Right lobe of liver (tissue), 6 donors: ENCODE measurements at regions not wholly inside any gene's neighbourhood (a gene's known extent, or its start where the extent isn't known, plus 50 kb on each side); places are given as distances from the start of the nearest gene placed in this dataset.

ENCODE experiments used
- ATAC-seq, 4 donors: fragments of 200-7000 bp; cut with Tn5 transposase; one replicate each; pipeline ENCODE4 v1.9.1; 2020; ENCODE audit warnings: mild to moderate bottlenecking in 4 of 4, moderate library complexity in 4 of 4
- DNase-seq, 3 donors: peaks; one replicate each; pipeline ENCODE4 v3.0.0-alpha.2; 2020
- H3K27ac ChIP-seq, 3 donors: fragments of 200-600 bp; one replicate each; pipeline ENCODE4 v1.8.0; 2022
- H3K27me3 ChIP-seq, 2 donors: fragments of 200-600 bp; one replicate each; pipeline ENCODE4 v1.8.0; 2022
- H3K36me3 ChIP-seq, 4 donors: fragments of 200-600 bp; sonication (generic) in 1 of 4; one replicate each; pipeline versions ENCODE4 v1.5.1 to v1.8.0; 2017 to 2022; ENCODE audit warnings: control low read depth in 1 of 4
- H3K4me1 ChIP-seq, 4 donors: fragments of 200-600 bp; sonication (generic) in 1 of 4; one replicate each; pipeline versions ENCODE4 v1.5.1 to v1.8.0; 2017 to 2022; ENCODE audit warnings: control low read depth in 1 of 4
- H3K4me3 ChIP-seq, 3 donors: fragments of 200-600 bp; one replicate each; pipeline ENCODE4 v1.8.0; 2022
- H3K9me3 ChIP-seq, 4 donors: fragments of 200-600 bp; sonication (generic) in 1 of 4; one replicate each; pipeline versions ENCODE4 v1.5.1 to v1.8.0; 2017 to 2022; ENCODE audit warnings: control low read depth in 1 of 4
- POLR2A ChIP-seq: fragments of 450-650 bp; IDR thresholded peaks from one replicate; pipeline ENCODE4 v1.6.1; 2017; ENCODE audit warnings: antibody characterized with exemption, mild to moderate bottlenecking
- WGBS: methylation state at CpG from one replicate; pipeline ENCODE4 v1.1.6; 2018; ENCODE audit warnings: low coverage, low lambda C conversion rate; ENCODE audit not compliant: insufficient coverage; ENCODE audit errors: missing lambda C conversion rate; 5-methylcytosine and 5-hydroxymethylcytosine counted together
- intact Hi-C, 2 donors: fragments of 100-400 bp; cut with DNase I; formaldehyde crosslinking; loops; one replicate each; pipeline versions ENCODE4 v1.11.2 to v1.14.1; 2022
- TF ChIP-seq, protein P1 (sequence below), 4 donors: fragments of 200-600 bp in 3 of 4; fragments of 450-650 bp in 1 of 4; IDR thresholded peaks; one replicate each; pipeline versions ENCODE4 v1.5.1 to v1.8.0; 2016 to 2022; ENCODE audit warnings: antibody characterized with exemption in 4 of 4, mild to moderate bottlenecking in 2 of 4
- donor health status: DM: no; HTN: yes; CAD: no.
- donor health status: DM: no; HTN: no; CAD: no.
- donor health status: DM: no; HTN: no; CAD: no.
- donor health status: DM: no; HTN: yes; CAD: no.
- donor health status: DM: no; HTN: yes; CAD: no.

DNA sequence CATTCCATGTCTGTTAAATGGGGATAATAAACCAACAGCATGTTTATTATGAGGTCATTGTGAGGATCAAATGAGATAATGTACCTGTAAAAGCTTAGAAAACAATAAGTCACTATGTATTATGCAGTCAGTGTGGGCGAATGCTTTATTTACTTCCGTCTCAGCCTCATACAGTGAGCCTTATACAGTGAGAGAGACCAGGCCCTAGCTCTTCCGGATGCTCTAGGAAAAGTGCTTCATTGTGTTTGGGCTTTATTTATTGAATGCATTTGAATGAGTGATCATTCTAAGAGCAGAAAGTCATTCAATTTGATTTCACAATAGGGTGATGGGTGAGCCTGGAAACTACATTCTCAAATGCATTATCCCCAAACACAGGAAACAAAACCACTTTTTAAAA, 603.9 kb upstream of the FANCL start:
- Histone ChIP-seq H3K27me3 (no peaks in the 10 kb centered on the region), H3K27ac (no peak overlapping the region), H3K4me3 (no peak overlapping the region), H3K4me1 (no peaks in the 10 kb centered on the region), H3K36me3 (no peaks in the 10 kb centered on the region), H3K9me3 (no peaks in the 10 kb centered on the region)
- no peak for DNase-seq
- TF ChIP-seq POLR2A = no peak
- TF ChIP-seq, protein P1, sequence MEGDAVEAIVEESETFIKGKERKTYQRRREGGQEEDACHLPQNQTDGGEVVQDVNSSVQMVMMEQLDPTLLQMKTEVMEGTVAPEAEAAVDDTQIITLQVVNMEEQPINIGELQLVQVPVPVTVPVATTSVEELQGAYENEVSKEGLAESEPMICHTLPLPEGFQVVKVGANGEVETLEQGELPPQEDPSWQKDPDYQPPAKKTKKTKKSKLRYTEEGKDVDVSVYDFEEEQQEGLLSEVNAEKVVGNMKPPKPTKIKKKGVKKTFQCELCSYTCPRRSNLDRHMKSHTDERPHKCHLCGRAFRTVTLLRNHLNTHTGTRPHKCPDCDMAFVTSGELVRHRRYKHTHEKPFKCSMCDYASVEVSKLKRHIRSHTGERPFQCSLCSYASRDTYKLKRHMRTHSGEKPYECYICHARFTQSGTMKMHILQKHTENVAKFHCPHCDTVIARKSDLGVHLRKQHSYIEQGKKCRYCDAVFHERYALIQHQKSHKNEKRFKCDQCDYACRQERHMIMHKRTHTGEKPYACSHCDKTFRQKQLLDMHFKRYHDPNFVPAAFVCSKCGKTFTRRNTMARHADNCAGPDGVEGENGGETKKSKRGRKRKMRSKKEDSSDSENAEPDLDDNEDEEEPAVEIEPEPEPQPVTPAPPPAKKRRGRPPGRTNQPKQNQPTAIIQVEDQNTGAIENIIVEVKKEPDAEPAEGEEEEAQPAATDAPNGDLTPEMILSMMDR (IDR thresholded peaks at IDR 0.05) = no peak
- ATAC-seq = no peak
- 48% methylated on average over 3 of the region's 3 CpGs for WGBS
- intact Hi-C loops = no loop called here

DNA sequence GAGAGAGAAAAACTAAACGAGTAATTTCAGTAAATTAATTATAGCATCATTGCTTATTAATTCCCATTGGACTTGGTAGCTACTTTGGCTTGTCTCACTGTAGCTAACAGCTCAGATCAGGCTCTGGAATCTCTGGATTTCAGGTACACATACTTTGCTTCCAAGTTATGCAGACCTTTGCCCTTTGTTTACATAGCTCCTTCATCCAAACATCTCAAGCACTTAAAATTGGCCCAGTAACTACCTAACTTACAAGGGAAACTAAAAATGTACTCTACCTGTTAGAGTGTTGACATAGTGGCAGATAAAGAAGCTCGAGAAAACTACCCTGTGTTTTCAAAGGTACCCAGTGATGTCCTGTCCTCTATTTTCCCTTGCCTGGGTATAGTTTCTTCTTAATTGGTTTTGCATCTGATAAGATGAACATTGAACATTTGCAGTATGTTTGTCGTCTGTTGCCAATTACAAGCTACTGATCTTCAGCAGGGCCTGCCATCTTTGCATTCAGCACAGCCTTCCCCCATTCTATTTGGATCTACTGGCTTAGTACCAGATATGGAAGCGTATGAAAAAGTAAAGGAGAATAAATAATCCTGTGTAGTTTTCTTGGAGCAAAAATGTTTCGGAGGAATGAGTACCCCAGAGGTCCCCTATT, 601.5 kb upstream of the FANCL start:
- TF ChIP-seq, protein P1 (IDR thresholded peaks at IDR 0.05) = no peak
- TF ChIP-seq POLR2A = no peak
- 42% methylated on average over 5 of the region's 5 CpGs for WGBS
- no peaks in the 10 kb centered on the region for H3K4me1 ChIP-seq
- no peak overlapping the region for H3K27ac ChIP-seq
- H3K27me3 ChIP-seq = no peaks in the 10 kb centered on the region
- intact Hi-C loops = no loop called here
- no peak overlapping the region for H3K4me3 ChIP-seq
- DNase-seq (no peak), ATAC-seq (no peak)
- no peaks in the 10 kb centered on the region for H3K9me3 ChIP-seq
- no peaks in the 10 kb centered on the region for H3K36me3 ChIP-seq

DNA sequence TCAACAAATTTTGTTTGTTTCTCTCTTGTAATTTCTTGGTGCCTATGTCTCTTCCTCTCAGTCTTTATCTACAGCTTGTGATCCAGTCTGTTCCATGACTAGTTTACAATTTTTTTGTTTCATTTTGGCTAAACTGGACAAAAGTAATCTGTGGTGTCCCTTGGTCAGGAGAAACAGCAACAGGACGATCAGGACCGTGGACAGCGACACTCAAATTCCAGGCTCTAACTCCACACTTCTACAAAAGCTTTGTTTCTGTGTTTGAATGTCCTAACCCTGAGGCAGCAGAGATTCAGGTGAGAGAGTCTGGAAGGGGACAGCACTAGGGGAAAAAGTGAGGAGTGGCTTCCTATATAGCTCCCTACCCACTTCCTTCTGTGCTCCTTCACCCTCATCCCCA, 593.3 kb upstream of the FANCL start:
- Histone ChIP-seq H3K9me3 (no peaks in the 10 kb centered on the region), H3K4me1 (no peaks in the 10 kb centered on the region), H3K36me3 (no peaks in the 10 kb centered on the region), H3K4me3 (no peak overlapping the region), H3K27ac (no peak overlapping the region), H3K27me3 (no peaks in the 10 kb centered on the region)
- 2% methylated on average over 3 of the region's 3 CpGs for WGBS
- no peak for TF ChIP-seq POLR2A
- TF ChIP-seq, protein P1 (IDR thresholded peaks at IDR 0.05) = no peak
- DNase-seq (peak in 1 of 3 donors; percentile 21), ATAC-seq (peak in 2 of 4 donors; percentile 36 to 52)
- intact Hi-C loops = no loop called here

DNA sequence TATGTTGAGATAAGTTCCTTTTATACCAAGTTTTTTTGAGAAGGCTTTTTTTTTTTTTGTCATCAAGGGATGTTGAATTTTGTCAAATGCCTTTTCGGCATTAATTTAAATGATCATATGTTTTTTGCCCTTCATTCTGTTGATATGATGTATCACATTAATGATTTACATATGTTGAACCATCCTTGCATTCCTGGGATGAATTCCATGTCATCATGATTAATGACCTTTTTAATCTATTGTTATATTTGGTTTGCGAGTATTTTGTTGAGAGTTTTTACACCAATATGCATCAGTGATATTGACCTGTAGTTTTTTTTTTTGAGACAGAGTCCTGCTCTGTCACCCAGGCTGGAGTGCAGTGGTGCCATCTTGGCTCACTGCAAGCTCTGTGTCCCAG, 585.7 kb upstream of the FANCL start:
- no peaks in the 10 kb centered on the region for H3K9me3 ChIP-seq
- WGBS = 89% methylated on average over 2 of the region's 2 CpGs
- H3K4me1 ChIP-seq = no peaks in the 10 kb centered on the region
- DNase-seq (no peak), ATAC-seq (no peak)
- no peaks in the 10 kb centered on the region for H3K27me3 ChIP-seq
- H3K27ac ChIP-seq = no peak overlapping the region
- no peak for TF ChIP-seq POLR2A
- TF ChIP-seq, protein P1 (IDR thresholded peaks at IDR 0.05) = no peak
- no peaks in the 10 kb centered on the region for H3K36me3 ChIP-seq
- intact Hi-C loops = no loop called here
- no peak overlapping the region for H3K4me3 ChIP-seq
